Limb (tissue), 2 donors: ENCODE measurements at regions not wholly inside any gene's neighbourhood (a gene's known extent, or its start where the extent isn't known, plus 50 kb on each side); places are given as distances from the start of the nearest gene placed in this dataset.

Experiments used
- DNase-seq, 2 donors: peaks; one replicate each; pipeline ENCODE4 v3.0.0-alpha.2; 2016; ENCODE audit errors: extremely low spot score in 2 of 2

GRCh38 chr11:122319691-122320620, 203.9 kb upstream of the BLID start:
- DNase-seq: no peak

DNA sequence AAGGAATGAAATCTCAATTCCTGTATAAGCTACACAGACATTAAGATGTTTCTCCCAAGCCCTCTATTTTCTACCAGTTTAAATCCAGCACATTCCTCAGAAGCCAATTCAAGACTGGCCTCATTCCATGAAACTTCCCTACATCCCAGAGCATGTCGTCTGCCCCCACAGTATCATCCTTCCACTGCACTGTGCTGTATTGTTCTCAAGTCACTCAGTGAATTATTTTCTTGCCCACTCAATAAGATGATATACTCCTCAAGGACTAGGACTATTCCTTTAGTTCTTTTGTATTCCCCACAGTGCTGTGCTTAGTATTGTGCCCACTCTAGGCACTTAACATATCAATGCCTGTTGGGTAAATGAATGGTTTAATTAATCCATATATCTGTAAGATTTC, 203.1 kb upstream of the BLID start:
- no peak for DNase-seq

GRCh38 chr11:122317305-122317704, 201.3 kb upstream of the BLID start:
- peak; percentile 59 to 70 for DNase-seq

- no peak for DNase-seq
These were observed 197.6 kb upstream of the BLID start for GRCh38 chr11:122313581-122313980.

DNA sequence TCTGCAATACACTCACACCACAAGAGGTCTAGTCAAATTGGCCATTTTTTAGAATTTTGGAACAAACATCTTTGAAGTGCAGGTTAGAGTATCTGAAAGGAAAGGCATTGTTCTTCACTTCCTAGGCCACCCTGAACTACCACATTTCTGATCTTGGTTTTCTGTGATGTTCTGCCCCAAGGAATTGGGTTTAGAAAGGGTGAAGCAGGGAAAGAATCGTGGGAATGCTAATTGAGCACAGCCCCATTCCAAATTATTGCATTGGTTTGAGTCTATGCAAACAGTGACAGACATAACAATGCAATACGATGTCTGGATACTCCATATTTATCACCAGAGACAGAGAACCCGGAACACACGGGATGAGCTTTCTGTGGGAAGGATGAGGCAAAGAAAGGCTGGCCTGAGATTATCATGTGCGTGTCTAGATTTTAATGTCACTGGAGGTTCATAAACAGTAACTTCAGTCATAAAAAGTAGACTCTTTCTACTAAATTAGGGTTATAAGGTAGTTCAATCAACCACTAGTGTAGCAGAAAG, 195.3 kb upstream of the BLID start:
- DNase-seq: no peak

GRCh38 chr11:122310766-122311165, 194.8 kb upstream of the BLID start:
- DNase-seq: no peak

- DNase-seq: peak in 1 of 2 donors; percentile 58
These were observed 193.4 kb upstream of the BLID start for GRCh38 chr11:122309262-122309925.

DNA sequence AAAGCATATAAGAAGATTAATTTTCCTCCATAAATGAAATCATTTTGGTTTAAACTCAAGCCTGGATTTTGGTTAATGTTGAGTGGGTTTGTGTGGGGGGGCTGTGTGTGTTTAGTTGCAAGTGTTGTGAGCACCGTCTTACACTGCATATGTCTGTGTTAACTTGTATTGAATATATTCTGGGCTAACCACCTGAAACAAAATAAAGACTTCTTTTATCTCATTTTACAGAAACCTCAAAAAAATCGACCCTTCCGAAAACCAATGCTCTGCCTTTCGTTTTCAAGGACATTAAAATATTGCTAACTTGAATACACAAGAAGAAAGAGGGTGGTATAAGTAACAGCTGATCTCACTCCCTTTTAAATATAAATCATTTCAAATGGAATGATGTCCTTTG, 192.2 kb upstream of the BLID start:
- no peak for DNase-seq

- DNase-seq: no peak
These were observed 191.5 kb upstream of the BLID start for GRCh38 chr11:122307476-122308035.

- no peak for DNase-seq
These were observed 190.9 kb upstream of the BLID start for GRCh38 chr11:122306831-122307391.

DNA sequence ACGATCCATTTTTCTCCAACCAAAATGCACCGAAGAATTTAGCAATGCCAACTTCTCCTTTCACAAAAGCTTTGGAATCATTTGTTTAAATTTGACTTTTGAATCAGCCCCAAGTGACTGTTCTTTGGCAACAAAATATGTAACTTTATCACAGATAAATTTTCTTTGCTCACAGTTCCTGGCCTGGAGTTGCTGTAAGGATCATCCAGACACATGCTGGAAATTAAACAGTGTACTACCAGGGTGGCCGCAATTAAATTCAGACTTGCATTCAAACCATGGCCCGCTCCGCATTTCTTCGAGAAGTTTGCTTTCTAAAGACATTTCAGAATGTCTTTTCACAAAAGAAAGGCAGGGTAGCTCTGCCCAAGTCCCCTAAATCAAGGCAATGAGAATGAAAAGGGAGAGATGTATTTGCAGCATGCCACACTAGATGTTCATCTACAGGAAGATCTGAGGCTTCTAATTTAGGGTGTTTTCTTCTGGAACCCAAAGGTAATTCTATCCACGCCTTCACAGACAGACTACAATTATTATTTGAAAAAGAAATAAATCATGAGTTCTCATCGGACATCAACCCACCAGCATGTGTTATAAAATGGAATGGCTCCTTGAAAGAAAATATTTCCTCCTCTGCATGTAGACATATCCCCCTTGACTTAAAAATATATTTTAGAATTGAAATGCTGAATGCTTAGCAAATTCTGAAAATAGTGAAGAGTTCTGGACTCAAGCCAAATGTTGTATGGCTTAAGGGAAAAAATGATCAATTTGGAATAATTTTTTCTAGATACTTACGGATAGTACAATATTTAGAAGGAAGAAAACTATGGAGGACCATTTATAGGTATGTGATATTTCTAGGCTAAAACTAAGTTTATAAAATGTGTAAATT, 189.7 kb upstream of the BLID start:
- DNase-seq: no peak

GRCh38 chr11:122304973-122305372, 189.0 kb upstream of the BLID start:
- DNase-seq: no peak

DNA sequence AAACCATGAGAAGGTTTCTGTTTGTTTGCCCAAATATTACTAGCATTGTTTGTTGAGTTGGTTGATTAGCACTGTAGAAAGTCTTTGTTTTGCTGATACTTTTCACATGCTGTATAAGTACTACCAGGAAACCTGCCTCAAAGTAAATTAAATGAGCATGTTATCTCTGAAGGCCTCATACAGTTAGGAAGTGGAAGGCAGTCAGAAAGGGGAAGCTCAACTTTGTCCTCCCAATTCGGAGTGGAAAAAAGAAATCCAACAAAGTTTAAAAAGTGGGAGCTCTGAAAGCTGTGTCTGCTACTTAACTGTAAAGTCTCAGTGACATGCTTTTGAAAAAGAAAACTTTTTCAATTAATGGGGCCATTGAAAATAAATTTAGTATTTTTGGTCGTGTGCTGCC, 188.3 kb upstream of the BLID start:
- DNase-seq: no peak

GRCh38 chr11:122294041-122294440, 178.0 kb upstream of the BLID start:
- DNase-seq: no peak

DNA sequence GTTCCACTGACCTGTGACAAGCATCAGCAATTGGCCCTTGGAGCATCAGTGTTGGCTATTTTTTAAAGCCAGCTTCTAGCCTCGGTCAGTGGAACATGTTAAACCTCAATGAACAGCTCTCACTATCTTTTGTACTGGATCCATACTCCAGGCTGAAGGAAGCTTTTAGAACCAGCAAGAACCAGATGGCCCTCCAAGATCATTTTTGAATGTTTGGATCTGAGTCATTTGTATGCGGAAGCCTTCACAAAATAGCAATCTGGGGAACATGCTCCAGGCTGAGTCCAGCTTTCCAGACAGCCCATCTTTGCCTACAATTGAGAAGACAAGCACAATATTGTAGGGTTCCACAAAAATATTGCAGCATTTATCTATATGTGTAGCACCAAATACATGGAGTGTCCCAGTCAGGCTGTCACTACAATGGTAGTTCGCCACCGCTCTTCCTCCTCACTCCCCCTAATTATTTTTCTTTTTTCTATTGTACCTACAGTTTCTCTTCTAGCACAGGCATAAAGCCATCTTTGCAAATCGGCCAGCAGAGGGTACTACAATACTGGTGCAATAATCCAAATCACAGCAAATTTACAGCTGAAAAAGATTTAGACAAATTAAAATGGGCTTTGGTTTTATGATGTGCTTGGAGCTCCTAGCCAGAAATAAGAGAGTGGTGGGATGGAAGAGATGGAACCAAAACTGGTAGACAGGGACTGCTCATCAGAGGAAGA, 177.4 kb upstream of the BLID start:
- no peak for DNase-seq

DNA sequence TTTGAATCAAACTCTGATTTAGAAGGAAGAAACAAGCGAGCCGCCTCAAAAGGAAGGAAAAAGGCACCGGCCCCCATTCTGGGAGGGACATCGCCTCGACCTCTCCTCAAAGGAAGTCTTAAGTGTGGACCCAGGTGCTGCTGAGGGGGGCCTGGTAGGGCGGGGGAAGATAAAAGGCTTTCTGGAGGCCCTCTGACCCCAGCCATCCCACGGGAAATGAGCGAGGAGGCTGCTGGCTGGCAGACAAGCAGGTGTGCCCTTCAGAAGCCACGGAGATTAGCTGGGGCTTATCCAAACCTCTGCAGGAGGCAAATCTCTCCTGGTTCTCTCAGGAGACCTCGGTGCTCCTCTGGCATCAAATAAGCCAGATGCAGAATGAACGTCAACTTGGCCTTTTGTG, 171.4 kb upstream of the BLID start:
- DNase-seq: no peak

DNA sequence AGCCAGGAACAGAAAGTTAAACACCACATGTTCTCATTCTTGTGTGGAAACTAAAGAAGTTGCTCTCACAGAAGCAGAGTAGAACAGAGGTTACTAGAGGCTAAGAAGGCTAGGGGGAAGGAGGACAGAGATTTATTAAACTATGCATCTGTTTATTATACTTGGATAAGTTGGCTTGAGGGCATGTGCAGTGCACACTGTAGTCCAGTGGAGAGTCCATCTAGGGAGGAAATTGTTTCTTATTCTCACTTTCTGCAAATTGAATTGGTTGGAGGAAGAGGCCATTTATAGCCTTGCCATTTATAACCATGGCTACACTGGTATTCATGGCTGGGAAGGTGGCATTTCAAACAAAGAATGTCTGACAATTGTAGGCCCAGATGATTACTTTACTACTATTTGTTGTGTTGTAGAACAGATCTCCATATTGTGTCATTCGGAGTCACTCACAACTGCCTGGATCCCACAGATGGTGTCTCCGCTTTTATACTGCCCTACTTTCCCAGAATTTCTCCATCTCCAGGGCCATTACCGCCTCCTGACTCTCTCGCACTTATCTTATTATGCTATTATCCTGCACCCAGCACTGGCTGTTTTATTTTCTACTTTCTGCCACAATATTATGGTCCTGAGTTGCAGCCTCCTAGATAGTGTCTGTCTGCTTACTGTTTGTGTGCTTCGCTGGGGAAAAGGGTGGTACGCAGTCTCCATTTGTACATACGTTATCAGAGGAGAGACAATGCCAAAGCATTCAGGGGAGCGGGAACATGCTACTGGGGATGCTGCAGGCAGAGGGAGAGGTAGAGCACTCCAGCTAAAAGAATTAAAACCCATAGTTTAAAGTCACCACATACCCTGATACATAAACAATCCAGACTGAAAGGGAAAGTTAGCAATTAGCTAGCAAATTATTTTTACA, 169.3 kb upstream of the BLID start:
- no peak for DNase-seq

DNA sequence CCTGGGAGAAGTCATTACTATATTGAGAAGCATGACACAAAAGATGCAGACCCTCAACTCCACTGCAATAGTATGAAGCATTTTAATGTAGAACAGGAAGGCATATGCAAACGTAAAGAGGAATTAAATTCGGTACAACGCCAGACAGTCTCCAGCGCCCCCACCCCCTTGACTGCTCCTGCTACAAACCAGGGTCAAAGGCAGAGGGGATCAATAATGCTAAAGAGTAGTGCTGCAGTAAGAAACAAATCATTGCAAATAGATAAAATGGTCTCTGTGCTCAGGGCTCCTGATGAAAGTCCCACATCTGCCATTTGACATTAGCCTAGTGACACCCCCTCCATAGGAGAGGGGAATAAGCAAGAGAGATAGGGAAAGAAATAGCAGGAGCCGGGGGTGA, 164.9 kb upstream of the BLID start:
- no peak for DNase-seq

DNA sequence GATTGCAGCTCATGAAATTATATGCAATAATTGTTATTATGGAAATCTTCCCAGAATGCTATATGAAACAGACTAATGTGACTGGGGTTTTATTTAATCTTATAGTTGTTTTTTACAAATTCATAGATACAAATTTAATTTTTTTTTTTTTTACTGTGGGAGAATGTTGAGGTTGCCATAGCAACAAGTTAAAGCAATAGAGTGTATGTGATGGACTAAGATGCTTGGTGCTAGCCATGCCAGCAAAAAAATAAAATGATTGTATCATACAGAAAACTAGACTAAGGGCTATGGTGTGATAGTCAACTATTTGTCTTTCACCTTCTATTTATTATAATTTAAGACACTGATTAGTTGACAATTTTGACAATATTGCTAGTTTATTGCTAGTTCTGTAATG, 163.2 kb upstream of the BLID start:
- no peak for DNase-seq
